KMS-11 (cell line): ENCODE measurements at regions not wholly inside any gene's neighbourhood (a gene's known extent, or its start where the extent isn't known, plus 50 kb on each side); places are given as distances from the start of the nearest gene placed in this dataset.

ENCODE experiments used
- H2AFZ ChIP-seq: fragments of 200-600 bp; sonication (generic); 2 replicates; pipeline ENCODE4 v1.6.1; 2016; ENCODE audit warnings: antibody characterized with exemption, mixed run types, low read depth
- H3K27ac ChIP-seq: fragments of 200-600 bp; sonication (generic); 2 replicates; pipeline ENCODE4 v1.6.1; 2016; ENCODE audit warnings: mild to moderate bottlenecking, mixed run types
- H3K27me3 ChIP-seq: fragments of 200-600 bp; sonication (generic); 2 replicates; pipeline ENCODE4 v1.6.1; 2017; ENCODE audit warnings: mild to moderate bottlenecking, low read depth, mixed run types, moderate library complexity; ENCODE audit not compliant: insufficient read depth
- H3K36me3 ChIP-seq: fragments of 200-600 bp; sonication (generic); 2 replicates; pipeline ENCODE4 v1.6.1; 2017; ENCODE audit warnings: mild to moderate bottlenecking, mixed run types; ENCODE audit not compliant: insufficient read depth
- H3K4me1 ChIP-seq: fragments of 200-600 bp; sonication (generic); 2 replicates; pipeline ENCODE4 v1.6.1; 2016; ENCODE audit warnings: mild to moderate bottlenecking, low read depth, mixed run types; ENCODE audit not compliant: poor library complexity, severe bottlenecking
- H3K4me2 ChIP-seq: fragments of 200-600 bp; sonication (generic); 2 replicates; pipeline ENCODE4 v1.7.0; 2016; ENCODE audit warnings: mild to moderate bottlenecking, mixed run types
- H3K4me3 ChIP-seq: fragments of 200-600 bp; sonication (generic); IDR thresholded peaks from 2 replicates; pipeline ENCODE4 v1.6.1; 2017; ENCODE audit warnings: low read depth, low read length, mixed read lengths; ENCODE audit not compliant: insufficient read depth
- H3K79me2 ChIP-seq: fragments of 200-600 bp; sonication (generic); 2 replicates; pipeline ENCODE4 v1.6.1; 2016; ENCODE audit warnings: low read depth, mixed run types; ENCODE audit not compliant: insufficient read depth
- H3K9ac ChIP-seq: fragments of 200-600 bp; sonication (generic); 2 replicates; pipeline ENCODE4 v1.6.1; 2016; ENCODE audit warnings: mild to moderate bottlenecking, mixed run types
- H4K20me1 ChIP-seq: fragments of 200-600 bp; sonication (generic); 2 replicates; pipeline ENCODE4 v1.6.1; 2016; ENCODE audit warnings: mild to moderate bottlenecking, mixed run types; ENCODE audit not compliant: insufficient read depth
- CTCF ChIP-seq: fragments of 200-600 bp; sonication (generic); conservative IDR thresholded peaks from 2 replicates; pipeline ENCODE4 v1.6.1; 2017; ENCODE audit warnings: low read depth, mild to moderate bottlenecking, antibody characterized with exemption, low read length, moderate library complexity, mixed read lengths

GRCh38 chr5:114948986-114949621 is 220.6 kb downstream of the TRIM36 start:
- no peak for TF ChIP-seq CTCF
- Histone ChIP-seq H3K27me3 (no peaks in the 10 kb centered on the region), H4K20me1 (no peaks in the 10 kb centered on the region), H2AFZ (no peak overlapping the region), H3K4me1 (no peaks in the 10 kb centered on the region), H3K4me3 (no peak overlapping the region), H3K9ac (no peak overlapping the region), H3K4me2 (no peak overlapping the region), H3K36me3 (no peaks in the 10 kb centered on the region), H3K79me2 (no peaks in the 10 kb centered on the region), H3K27ac (no peak overlapping the region)

GRCh38 chr5:114948363-114948762 is 221.3 kb downstream of the TRIM36 start:
- H3K79me2 ChIP-seq, result no peaks in the 10 kb centered on the region
- TF ChIP-seq CTCF, result no peak
- H3K27ac ChIP-seq, result no peak overlapping the region
- H4K20me1 ChIP-seq, result no peaks in the 10 kb centered on the region
- H3K36me3 ChIP-seq, result no peaks in the 10 kb centered on the region
- H3K4me3 ChIP-seq, result no peak overlapping the region
- H3K9ac ChIP-seq, result no peak overlapping the region
- H3K27me3 ChIP-seq, result no peaks in the 10 kb centered on the region
- no peak overlapping the region for H3K4me2 ChIP-seq
- H2AFZ ChIP-seq, result no peak overlapping the region
- no peaks in the 10 kb centered on the region for H3K4me1 ChIP-seq

GRCh38 chr5:114940709-114941108 is 229.0 kb downstream of the TRIM36 start:
- Histone ChIP-seq H3K27me3 (no peaks in the 10 kb centered on the region), H3K4me2 (no peak overlapping the region), H3K36me3 (no peaks in the 10 kb centered on the region), H4K20me1 (no peaks in the 10 kb centered on the region), H3K9ac (no peak overlapping the region), H3K4me3 (no peak overlapping the region), H2AFZ (no peak overlapping the region), H3K27ac (no peak overlapping the region), H3K79me2 (no peaks in the 10 kb centered on the region), H3K4me1 (no peaks in the 10 kb centered on the region)
- no peak for TF ChIP-seq CTCF

GRCh38 chr5:114935490-114935889 is 234.2 kb downstream of the TRIM36 start:
- no peak for TF ChIP-seq CTCF

More at GRCh38 chr5:114935490-114935889, 234.2 kb downstream of the TRIM36 start:
- Histone ChIP-seq H3K9ac (no peak overlapping the region), H3K79me2 (no peaks in the 10 kb centered on the region), H3K4me1 (no peaks in the 10 kb centered on the region), H3K4me2 (no peak overlapping the region), H2AFZ (no peak overlapping the region), H3K27ac (no peak overlapping the region), H3K4me3 (no peak overlapping the region), H3K36me3 (no peaks in the 10 kb centered on the region), H4K20me1 (no peaks in the 10 kb centered on the region), H3K27me3 (no peaks in the 10 kb centered on the region)
